ENCODE measurements at regions not wholly inside any gene's neighbourhood (a gene's known extent, or its start where the extent isn't known, plus 50 kb on each side); places are given as distances from the start of the nearest gene placed in this dataset.

- TF ChIP-seq POLR2AphosphoS5 (IDR thresholded peaks at IDR 0.05; ENCODE audit: low read depth), result no peak
- no peak for TF ChIP-seq EZH2 (IDR thresholded peaks at IDR 0.05; ENCODE audit: low read depth, unreplicated experiment)
- TF ChIP-seq CTCF (conservative IDR thresholded peaks at IDR 0.05; ENCODE audit: low read depth in 2 of 2), result no peak
- TF ChIP-seq ZNF114 (CRISPR knock-in tag; IDR thresholded peaks at IDR 0.05), result no peak
- no peak for TF ChIP-seq EZH2phosphoT487 (IDR thresholded peaks at IDR 0.05; ENCODE audit: unreplicated experiment)
- no peak for TF ChIP-seq JUNB (IDR thresholded peaks at IDR 0.05; ENCODE audit: unreplicated experiment)
- TF ChIP-seq CREB1 (CRISPR knock-in tag; IDR thresholded peaks at IDR 0.05; ENCODE audit: low read depth), result no peak
- no peak for TF ChIP-seq STAT1 (IDR thresholded peaks at IDR 0.05; ENCODE audit: unreplicated experiment)
These were observed 274.6 kb upstream of the GALNTL6 start for GRCh38 chr4:171538601-171539100.

All from GM23338 (cell line).